Fibroblast of lung (primary cell): ENCODE measurements at regions not wholly inside any gene's neighbourhood (a gene's known extent, or its start where the extent isn't known, plus 50 kb on each side); places are given as distances from the start of the nearest gene placed in this dataset.
"Not testable (repeated sequence)": the region's sequence is repeated elsewhere in the genome, so short reads cannot be mapped to it uniquely, and the experiment has no call there.

Source experiments
- DNase-seq, 2 donors: peaks; one replicate each; pipeline versions ENCODE4 v3.0.0 to v3.0.0-alpha.2; 2010; ENCODE audit warnings: low read depth in 2 of 2
- H2AFZ ChIP-seq: 2 replicates; pipeline ENCODE4 v1.5.1; 2012; ENCODE audit warnings: low read length, control low read depth, inconsistent platforms
- H3K27ac ChIP-seq: 2 replicates; pipeline ENCODE4 v1.5.1; 2011; ENCODE audit warnings: low read length, control low read depth; ENCODE audit not compliant: insufficient read depth
- H3K27me3 ChIP-seq: 2 replicates; pipeline ENCODE4 v1.5.1; 2011; ENCODE audit warnings: mild to moderate bottlenecking, low read length; ENCODE audit not compliant: control insufficient read depth, insufficient read depth
- H3K36me3 ChIP-seq: 2 replicates; pipeline ENCODE4 v1.5.1; 2011; ENCODE audit warnings: low read length; ENCODE audit not compliant: control insufficient read depth, insufficient read depth
- H3K4me1 ChIP-seq: 2 replicates; pipeline ENCODE4 v1.5.1; 2011; ENCODE audit warnings: low read length; ENCODE audit not compliant: control insufficient read depth, insufficient read depth; ENCODE audit errors: extremely low read depth
- H3K4me2 ChIP-seq: 2 replicates; pipeline ENCODE4 v1.5.1; 2011; ENCODE audit warnings: low read length, control low read depth; ENCODE audit not compliant: insufficient read depth; ENCODE audit errors: extremely low read depth
- H3K4me3 ChIP-seq, 4 experiments: fragments of 200-600 bp in 1 of 4; sonication (generic) in 1 of 4; replicated peaks in 1 of 4; 2 replicates each; pipeline ENCODE4 v1.5.1; 2011 to 2016; ENCODE audit warnings: low read length in 4 of 4, low read depth in 3 of 4, mild to moderate bottlenecking in 3 of 4, control low read depth in 2 of 4, inconsistent platforms in 1 of 4, mixed read lengths in 1 of 4; ENCODE audit not compliant: insufficient read depth in 1 of 4; ENCODE audit errors: control extremely low read depth in 1 of 4
- H3K79me2 ChIP-seq: 2 replicates; pipeline ENCODE4 v1.5.1; 2012; ENCODE audit warnings: mild to moderate bottlenecking, low read length, inconsistent platforms; ENCODE audit not compliant: control insufficient read depth, insufficient read depth
- H3K9ac ChIP-seq: 2 replicates; pipeline ENCODE4 v1.5.1; 2011; ENCODE audit warnings: mild to moderate bottlenecking, low read length, control low read depth; ENCODE audit not compliant: insufficient read depth
- H3K9me3 ChIP-seq: 2 replicates; pipeline ENCODE4 v1.5.1; 2012; ENCODE audit warnings: low read depth, low read length; ENCODE audit not compliant: control insufficient read depth, insufficient read depth
- H4K20me1 ChIP-seq: 2 replicates; pipeline ENCODE4 v1.5.1; 2011; ENCODE audit warnings: low read length; ENCODE audit not compliant: control insufficient read depth, insufficient read depth; ENCODE audit errors: extremely low read depth
- EZH2 ChIP-seq: IDR thresholded peaks from 2 replicates; pipeline ENCODE4 v1.5.1; 2012; ENCODE audit warnings: low read length, control low read depth, mild to moderate bottlenecking; ENCODE audit errors: missing control alignments
- TF ChIP-seq, protein P1 (sequence below), 2 donors: IDR thresholded peaks in 1 of 2; conservative IDR thresholded peaks in 1 of 2; 1 replicate in 1 of 2; 2 replicates in 1 of 2; pipeline ENCODE4 v1.5.1; 2011 to 2012; ENCODE audit warnings: low read length in 2 of 2, control low read depth in 1 of 2, inconsistent platforms in 1 of 2, low read depth in 1 of 2, mild to moderate bottlenecking in 1 of 2

DNA sequence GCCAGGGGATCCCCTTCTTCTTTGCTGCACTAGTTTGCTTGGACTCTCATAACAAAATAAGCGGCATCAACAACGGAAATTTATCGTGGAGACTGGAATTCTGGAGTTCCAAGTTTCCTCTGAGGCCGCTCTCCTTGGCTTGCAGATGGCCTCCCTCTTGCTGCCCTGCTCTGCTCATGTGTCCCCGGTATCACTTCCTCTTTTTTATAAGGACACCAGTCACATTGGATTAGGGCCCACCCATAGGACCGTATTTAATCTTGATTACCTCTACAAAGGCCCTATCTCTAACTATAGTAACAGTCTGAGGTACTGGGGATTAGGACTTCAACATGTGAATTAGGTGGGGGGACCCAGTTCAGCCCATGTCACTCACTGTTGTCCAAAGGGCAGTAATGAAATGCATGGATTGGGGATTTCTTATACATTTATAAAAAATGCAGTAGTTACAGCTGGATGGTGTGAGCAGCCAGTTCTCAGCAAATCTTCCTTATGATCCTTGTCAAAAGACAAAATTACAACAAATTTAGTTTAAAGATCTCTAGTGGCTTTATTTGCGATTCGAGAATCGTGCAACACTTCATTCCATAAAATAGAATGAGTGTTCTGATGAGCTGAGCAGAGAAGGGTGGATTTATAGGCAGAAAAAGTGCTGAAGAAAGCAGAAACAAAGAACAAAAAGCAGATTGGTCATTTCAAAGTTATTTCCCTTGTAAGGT, 59.3 kb upstream of the AKAP12 start:
- Histone ChIP-seq H3K79me2 (no peaks in the 10 kb centered on the region), H3K4me3 (no peak overlapping the region), H2AFZ (no peak overlapping the region), H3K27me3 (no peaks in the 10 kb centered on the region), H3K4me2 (no peak overlapping the region), H3K36me3 (no peaks in the 10 kb centered on the region), H3K4me1 (no peaks in the 10 kb centered on the region), H3K27ac (no peak overlapping the region), H4K20me1 (no peaks in the 10 kb centered on the region), H3K9me3 (no peaks in the 10 kb centered on the region), H3K9ac (no peak overlapping the region)
- DNase-seq, result no peak
- TF ChIP-seq EZH2, result no peak
- TF ChIP-seq, protein P1, sequence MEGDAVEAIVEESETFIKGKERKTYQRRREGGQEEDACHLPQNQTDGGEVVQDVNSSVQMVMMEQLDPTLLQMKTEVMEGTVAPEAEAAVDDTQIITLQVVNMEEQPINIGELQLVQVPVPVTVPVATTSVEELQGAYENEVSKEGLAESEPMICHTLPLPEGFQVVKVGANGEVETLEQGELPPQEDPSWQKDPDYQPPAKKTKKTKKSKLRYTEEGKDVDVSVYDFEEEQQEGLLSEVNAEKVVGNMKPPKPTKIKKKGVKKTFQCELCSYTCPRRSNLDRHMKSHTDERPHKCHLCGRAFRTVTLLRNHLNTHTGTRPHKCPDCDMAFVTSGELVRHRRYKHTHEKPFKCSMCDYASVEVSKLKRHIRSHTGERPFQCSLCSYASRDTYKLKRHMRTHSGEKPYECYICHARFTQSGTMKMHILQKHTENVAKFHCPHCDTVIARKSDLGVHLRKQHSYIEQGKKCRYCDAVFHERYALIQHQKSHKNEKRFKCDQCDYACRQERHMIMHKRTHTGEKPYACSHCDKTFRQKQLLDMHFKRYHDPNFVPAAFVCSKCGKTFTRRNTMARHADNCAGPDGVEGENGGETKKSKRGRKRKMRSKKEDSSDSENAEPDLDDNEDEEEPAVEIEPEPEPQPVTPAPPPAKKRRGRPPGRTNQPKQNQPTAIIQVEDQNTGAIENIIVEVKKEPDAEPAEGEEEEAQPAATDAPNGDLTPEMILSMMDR (conservative IDR thresholded peaks at IDR 0.05 in 1 of 2, IDR thresholded peaks at IDR 0.05 in 1 of 2; ENCODE audit: low read depth in 1 of 2, low read length in 2 of 2), result no peak

DNA sequence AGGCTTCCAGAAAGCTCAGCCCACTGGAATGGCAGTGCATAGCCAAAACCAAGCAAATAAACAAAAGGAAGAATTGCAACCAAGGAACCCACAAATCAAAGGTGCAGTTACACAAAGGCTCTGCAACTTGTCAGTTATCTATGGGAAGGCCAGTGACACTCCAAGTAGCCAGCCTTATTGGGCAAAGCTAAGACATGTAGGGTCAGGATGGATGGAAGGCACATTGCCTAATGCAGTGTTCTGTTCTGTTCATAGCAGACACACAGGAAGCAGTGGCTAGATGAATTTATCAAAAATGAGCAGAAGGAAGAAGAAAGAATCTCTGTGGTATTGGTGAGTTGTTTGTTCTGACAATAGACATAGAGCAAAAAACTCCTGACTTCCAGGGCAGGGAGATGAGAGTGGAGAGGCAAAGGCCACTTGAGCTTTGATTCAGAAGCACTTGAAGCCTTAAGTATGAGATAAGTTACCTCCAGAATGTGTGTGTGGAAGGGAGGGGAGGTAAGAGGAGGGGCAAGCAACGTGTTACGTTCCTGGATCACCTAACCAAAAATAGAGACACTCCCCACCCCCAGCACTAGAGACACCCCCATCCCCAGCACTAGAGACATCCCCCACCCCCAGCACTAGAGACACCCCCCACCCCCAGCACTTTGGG, 57.9 kb upstream of the AKAP12 start:
- no peaks in the 10 kb centered on the region for H4K20me1 ChIP-seq
- H3K4me1 ChIP-seq, result no peaks in the 10 kb centered on the region
- TF ChIP-seq, protein P1 (conservative IDR thresholded peaks at IDR 0.05 in 1 of 2, IDR thresholded peaks at IDR 0.05 in 1 of 2; ENCODE audit: low read depth in 1 of 2, low read length in 2 of 2), result no peak
- no peak for TF ChIP-seq EZH2
- H3K4me2 ChIP-seq, result no peak overlapping the region
- no peak overlapping the region for H3K9ac ChIP-seq
- no peaks in the 10 kb centered on the region for H3K27me3 ChIP-seq
- no peak overlapping the region for H3K27ac ChIP-seq
- no peak overlapping the region for H2AFZ ChIP-seq
- no peak overlapping the region for H3K4me3 ChIP-seq
- no peaks in the 10 kb centered on the region for H3K36me3 ChIP-seq
- H3K9me3 ChIP-seq, result no peaks in the 10 kb centered on the region
- H3K79me2 ChIP-seq, result no peaks in the 10 kb centered on the region
- peak; percentile 47 to 68 for DNase-seq

DNA sequence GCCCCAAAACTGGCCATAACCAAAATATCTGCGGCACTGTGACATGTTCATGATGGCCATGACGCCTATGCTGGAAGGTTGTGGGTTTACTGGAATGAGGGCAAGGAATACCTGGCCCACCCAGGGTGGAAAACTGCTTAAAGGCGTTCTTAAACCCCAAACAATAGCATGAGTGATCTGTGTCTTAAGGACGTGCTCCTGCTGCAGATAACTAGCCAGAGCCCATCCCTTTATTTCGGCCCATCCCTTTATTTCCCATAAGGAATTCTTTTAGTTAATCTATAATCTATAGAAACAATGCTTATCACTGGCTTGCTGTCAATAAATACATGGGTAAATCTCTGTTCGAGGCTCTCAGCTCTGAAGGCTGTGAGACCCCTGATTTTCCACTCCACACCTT, 56.8 kb upstream of the AKAP12 start:
- H3K9ac ChIP-seq, H3K27ac ChIP-seq, H3K79me2 ChIP-seq, H2AFZ ChIP-seq, H3K4me3 ChIP-seq, H3K36me3 ChIP-seq, H3K4me1 ChIP-seq, H4K20me1 ChIP-seq, DNase-seq, H3K9me3 ChIP-seq, H3K27me3 ChIP-seq, H3K4me2 ChIP-seq: not testable (repeated sequence)
